Stimulated activated CD4-positive, alpha-beta T cell treated with anti-CD3 and anti-CD28 coated beads, Interleukin-15, amount 100 ng/mL, for 24 hours (primary cell): ENCODE measurements at regions not wholly inside any gene's neighbourhood (a gene's known extent, or its start where the extent isn't known, plus 50 kb on each side); places are given as distances from the start of the nearest gene placed in this dataset.
"Not testable (repeated sequence)": the region's sequence is repeated elsewhere in the genome, so short reads cannot be mapped to it uniquely, and the experiment has no call there.

Experiments used
- DNase-seq: peaks from one replicate; pipeline ENCODE4 v3.0.0-alpha.2; 2020

DNA sequence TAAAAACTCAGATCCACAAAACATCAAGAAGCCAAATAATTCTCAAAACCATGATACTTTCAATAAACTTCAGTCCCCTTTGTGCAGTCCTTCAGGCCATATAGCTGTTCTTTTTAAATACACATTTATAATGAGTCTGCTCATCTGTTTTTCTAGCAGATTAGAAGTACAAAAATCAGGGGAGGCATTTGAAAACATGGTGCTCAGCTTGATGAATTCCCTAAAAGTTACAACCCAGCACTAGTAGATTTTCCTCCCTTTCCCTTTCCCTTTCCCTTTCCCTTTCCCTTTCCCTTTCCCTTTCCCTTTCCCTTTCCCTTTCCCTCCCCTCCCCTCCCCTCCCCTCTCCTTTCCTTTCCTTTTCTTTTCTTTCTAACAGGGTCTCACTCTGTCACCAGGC lies 884.6 kb upstream of the AMELY start:
- no peak for DNase-seq

DNA sequence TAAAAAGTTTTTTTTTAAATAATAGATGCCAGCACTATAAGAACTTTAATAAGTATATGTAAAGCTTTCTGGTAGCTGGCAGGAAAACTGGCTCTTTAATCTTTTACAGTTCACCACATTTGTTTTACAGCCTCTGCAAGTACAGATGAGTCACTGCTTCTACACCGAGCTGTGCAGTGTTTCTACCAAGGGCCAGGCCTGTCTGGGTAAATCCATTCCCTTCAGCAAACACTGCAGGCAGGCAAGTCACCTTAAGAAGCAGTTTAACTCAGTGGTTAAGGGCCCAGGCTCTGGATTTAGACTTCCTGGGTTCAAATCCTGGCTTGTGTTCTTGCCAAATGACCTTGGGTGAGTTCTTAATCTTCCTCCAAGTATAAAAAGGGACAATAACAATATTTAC lies 882.9 kb upstream of the AMELY start:
- DNase-seq, result peak; percentile 9

DNA sequence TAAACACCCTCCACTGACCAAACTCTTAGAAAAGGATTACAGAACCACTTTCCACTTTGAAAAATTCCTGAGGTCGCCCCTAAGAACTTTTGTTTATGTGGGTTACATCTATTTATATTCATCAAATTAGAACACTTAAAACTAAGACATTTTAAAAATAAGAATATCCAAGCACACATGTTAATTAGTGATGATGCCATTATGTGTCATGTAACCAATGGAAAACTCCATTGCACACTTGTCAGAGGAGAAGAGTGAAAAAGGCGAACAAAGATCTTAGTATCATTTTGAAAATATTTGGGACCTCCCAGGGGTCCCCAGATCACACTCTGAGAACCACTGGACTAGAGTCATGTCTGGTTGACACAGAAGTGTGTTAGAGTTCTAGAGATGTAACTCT lies 882.4 kb upstream of the AMELY start:
- DNase-seq, result no peak

DNA sequence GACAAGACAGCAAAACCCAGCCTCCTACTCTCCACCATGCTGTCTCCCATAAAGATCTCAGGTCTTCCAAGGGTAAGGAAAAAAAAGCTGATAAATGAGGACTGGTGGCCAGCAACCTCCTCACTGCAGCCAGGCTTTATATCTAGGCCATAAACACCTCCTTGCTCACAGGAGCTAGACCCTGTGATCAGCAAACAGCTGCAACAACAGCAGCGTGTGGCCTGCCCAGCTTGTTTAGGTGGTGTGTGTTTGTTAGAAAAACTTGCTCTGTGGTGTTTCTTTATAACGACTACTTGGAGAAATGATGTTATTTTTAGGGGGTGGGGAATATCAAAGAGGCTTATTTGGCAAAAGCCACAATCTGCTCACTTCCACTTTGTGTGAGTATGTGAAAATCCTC lies 880.9 kb upstream of the AMELY start:
- DNase-seq, result no peak

DNA sequence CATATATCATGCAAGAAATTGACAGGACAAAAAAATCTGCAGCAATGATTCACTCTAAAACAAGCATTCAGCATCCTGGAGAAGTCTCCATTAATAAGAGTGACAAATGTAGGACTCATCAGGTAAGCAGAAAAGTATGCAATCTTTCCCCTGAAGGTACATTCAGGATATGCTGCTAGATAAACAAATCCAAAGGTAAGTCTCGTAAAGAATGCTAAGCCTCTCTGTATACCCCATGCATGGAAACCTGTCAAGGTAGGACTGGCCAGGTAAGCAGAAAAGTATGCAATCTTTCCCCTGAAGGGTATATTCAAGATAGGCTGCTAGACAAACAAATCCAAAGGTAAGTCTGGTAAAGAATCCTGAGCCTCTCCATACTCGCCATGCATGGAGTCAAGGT lies 869.9 kb upstream of the AMELY start:
- no peak for DNase-seq

DNA sequence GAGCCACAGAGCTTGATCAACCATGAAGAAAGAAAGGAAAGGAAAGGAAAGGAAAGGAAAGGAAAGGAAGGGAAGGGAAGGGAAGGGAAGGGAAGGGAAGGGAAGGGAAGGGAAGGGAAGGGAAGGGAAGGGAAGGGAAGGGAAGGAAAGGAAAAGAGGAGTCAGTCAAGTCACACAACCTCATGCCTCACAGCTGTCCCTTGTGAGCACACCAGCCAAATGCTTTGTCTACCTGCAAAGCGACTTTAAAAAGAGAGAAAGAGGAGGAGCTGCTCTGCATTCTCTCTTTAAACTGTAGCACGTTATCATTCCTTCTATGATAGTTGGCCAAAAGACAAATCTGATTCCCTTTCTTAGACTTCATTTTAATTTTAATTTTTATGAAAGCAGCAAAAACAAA lies 863.9 kb upstream of the AMELY start:
- DNase-seq, result not testable (repeated sequence)

DNA sequence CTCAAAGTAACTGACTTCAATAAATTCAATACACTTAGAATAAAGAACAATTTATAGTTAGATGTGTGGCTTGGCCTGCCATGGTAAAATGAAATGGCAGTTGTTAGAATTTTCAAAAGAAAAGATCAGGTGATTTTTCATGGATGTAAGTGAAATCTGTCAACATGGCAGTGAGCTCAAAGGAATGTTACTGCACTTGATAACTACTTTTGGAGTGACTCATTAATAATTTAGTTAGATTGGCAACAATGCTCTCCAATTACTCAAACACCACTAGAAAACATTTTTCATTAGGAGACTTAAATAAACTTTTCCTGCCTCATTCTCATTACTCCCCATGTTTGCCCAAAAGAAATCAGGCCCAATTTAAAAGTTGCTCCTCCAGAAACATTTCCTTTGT lies 860.2 kb upstream of the AMELY start:
- no peak for DNase-seq

DNA sequence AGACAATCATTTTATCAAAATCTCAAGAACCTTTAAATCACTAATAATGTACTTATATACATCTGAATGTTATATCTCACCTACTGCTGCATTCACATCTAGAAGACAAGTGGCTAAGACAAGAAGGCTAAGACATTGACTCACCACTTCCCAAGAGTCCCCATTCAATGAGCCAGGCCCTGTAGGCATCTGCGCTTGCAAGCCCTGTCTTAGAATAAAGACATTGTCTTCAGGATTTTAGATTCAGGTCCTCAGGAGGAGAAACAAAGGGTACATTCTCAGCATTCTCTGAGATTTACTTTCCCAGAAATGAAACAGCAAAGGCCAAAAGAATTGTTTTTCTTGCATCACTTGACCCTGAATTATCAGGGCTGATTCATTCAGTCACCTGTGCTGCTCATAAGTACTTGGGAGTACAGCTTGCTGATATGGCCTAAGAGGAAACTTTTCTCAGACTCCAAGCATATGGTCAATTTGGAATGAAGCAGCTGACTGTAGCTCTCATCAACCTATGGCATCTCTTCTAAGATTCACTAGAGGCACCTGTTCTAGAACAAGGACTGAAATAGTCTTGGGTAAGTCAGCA lies 858.3 kb upstream of the AMELY start:
- no peak for DNase-seq

DNA sequence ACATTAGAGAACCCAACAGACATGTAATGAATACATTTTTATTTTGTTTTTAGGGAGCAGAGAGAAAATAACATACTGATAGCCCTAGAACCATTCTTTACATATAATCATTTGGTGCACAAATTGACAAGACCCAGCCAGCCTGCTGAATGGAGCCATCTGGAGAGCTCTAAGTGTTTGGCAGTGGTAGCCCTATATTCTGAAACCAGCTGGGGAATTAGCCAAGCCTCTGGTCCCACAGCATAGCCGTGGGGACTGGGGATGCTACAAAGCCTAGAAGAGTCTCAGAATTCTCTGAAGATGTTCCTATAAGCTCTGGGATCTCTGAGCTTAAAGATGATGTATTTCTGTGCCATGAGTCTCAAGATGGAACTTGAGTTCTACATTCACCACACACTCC lies 857.3 kb upstream of the AMELY start:
- DNase-seq, result no peak

DNA sequence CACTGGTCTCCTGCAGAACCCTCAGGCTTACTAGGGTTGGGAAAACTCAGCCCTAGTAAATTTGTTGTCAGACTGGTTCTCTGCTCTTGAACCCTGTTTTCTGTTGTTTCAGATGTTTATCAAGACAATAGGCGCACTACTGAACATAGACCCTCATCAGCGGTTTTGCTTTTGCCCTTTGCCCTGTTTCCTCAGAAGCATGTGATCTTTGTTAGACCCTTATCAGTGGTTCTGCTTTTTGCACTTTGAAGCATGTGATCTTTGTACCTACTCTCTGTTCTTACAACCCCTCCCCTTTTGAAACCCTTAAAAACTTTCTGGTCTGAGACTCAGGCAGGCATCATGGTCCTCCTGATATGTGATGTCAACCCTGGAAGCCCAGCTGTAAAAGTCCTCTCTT lies 842.2 kb upstream of the AMELY start:
- no peak for DNase-seq

DNA sequence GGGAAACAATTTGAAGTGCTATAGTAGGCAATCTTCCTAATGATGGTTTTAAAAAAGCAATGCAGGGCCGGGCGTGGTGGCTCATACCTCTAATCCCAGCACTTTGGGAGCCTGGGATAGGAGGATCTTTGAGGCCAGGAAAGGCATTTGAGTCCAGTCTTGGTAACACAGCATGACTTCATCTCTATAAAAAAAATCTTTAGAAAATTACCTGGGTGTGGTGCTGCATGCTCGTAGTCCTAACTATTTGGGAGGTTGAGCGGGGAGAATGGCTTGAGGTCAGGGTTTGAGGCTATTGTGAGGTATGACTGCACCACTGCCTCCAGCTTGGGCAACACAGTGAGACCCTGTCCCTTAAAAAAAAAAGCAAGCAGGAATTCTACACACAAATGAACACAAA lies 835.2 kb upstream of the AMELY start:
- DNase-seq, result no peak

DNA sequence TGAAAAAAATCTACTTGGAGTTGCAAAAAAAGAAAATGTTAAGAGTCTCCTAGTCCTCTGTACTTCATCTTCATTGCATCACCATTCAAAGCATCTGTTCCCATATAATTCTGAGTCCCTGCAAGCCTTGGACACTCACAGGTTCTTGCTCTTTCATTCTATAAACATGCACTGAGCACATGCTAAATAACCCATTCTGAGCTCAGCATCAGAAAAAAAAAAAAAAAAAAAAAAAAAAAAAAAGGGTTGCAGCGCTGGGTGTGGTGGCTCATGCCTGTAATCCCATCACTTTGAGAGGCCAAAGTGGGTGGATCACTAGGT lies 834.0 kb upstream of the AMELY start:
- no peak for DNase-seq

DNA sequence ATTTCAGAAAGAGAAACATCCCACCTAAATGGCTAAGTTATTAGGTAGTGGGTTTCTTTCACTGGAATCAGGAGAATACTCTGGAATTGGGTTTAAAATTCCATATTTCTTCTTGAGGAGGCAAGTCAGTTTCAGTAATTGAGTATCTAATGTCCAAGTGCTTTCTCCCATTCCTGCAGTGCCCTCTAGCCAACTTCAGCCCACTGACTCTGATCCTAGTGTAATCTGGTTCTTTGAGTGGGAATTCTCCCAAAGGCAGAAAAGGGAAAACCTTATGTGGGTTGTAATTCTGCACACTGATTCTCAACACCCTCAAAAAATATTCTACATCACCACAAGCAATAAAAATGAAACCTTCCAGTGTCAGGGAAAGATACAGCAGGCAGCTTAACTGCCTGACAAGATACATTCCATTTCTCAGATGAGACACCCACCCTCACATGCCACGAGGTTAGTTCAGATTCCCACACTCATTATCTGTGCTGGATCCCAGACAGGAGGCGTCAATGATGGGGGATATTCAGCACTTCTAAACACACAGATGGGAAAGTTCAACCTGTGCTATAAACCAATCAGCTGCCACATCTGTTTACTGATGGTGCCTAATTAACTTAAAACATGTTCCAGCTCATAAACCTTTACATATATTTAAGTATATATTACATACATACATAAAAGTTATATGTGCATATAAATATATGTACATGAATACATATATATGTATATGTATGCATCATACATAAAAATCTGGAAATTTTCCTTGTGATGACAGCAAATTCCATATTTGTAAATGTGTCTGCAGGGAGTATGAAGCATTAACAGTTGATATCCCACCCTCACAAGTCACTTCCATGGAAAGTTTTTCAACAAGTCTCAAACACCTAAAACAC lies 833.4 kb upstream of the AMELY start:
- no peak for DNase-seq

DNA sequence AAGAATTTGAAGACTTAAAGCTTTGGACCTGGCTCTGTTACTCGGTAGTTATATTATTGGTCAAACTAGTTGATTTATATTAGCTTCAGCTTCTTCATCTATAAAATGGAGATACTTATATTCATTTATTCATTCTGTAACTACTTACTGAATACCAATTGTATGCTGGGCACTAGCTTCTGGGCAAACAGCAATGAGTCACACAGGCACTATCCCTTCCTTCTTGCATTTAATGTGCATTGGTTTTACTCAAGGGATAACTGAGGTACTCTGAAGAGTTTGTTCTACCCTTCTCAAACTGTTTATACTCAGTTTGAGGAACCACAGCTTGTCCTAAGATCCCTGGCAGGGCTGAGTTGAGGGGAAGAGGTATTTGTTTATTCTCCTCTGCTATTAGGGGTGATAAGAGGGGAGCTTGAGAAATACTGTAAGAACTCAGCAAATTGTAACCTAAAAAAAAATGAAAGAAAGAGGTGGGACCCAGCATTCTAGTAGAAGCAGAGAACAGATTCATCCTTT lies 825.4 kb upstream of the AMELY start:
- no peak for DNase-seq

DNA sequence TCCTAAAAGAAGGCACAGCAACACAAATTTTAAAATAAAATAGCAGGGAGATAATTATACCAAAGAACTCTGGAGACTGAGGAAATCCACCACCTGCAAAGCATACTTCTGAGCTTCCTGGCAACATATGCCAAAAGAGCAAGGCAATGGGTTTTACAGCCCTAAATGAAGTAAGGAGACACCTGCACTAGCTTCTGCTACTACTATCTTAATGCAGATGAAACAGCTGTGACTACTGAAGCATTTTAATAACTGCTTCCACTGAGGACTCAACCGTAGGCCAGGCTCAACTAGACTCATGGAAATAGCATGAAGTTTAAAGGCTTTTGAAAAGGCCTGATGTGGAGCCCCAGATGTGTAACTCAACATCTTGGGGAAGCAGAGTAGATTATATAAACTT lies 820.1 kb upstream of the AMELY start:
- DNase-seq, result no peak

DNA sequence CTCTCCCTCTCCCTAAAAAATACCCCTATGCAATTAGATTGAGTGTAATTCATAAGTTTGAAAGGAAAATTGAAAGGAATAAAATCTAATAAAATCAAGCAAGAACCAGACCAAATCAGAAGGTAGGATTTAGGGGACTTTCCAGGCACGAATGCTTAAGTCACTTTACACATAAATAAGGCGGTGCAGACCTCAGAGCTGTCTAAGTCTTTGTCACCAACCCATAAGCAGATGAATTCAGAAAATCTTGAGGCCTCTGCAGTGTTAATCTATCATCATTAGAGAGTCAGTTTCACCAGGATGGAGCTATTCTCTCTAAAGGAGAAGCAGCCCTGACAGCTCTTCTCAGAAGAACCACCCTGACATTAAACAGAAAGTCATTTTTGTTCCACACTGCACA lies 819.1 kb upstream of the AMELY start:
- no peak for DNase-seq

DNA sequence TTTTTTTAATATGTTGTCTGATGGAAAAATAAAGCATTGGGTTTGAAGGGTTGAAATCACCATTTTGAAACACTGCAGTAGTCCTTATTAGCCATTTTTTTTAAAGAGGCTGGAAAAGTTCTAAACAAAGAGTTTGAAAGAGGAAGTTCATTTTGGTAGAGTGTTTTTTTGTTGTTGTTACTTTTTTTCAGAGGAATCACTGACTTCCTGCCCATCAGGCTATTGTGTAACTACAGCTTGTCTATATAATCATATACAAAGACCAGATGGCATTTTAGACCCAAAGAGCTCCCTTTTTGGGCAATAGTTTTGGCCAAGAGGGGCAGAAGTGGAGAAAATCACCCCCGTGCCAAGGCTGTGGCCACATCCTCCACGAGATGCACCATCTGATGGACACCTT lies 818.5 kb upstream of the AMELY start:
- no peak for DNase-seq

DNA sequence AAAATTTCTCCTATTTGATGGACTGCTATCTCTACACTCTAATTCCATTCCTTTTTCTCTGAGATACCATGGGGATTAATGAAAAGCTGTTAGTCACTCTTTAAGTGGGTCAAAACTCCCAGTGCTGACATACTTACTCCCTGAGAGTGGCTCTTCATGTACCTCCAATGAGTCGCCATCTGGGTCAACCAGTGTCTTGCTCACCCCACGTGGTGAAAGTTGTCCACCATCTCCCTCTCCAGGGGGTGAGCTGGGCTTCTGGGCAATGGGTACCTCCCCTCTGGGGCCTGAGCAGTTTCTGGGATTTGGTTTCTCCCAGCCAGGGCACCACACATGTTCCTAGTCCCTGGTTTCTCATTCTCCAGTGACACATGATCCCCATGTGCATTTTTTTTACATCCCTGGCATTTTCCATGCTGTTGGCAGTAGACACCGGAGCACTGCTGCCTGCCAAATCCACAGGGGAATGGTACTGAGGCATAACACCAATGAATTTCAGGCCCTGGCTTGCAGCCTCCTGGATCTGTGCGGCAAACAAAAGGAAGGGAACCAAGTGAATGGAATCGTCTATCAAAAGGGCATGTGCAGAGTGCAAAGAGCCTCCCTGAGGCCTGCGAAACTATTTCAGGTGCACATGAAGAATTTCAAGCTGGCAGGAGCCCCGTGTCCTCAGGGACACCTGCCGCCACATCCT lies 817.9 kb upstream of the AMELY start:
- DNase-seq, result peak; percentile 9

DNA sequence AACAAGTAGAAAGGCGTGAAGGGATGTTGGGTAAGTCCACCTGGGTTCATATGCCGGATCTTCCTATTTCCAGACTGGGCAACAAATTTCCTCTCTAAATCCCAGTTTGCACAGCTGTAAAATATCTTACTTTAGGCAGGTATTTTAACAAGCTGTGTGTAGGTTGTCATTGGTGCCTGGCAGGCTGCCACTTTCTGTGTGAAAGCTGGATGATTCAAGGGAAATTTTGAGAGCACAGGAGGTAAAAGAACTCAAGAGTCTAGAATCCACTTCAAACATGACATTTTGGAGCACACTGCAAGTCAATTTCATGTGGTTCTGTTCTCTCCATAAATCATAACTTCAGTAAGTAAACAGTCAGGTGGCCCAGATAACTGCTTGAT lies 817.4 kb upstream of the AMELY start:
- DNase-seq, result peak; percentile 35

DNA sequence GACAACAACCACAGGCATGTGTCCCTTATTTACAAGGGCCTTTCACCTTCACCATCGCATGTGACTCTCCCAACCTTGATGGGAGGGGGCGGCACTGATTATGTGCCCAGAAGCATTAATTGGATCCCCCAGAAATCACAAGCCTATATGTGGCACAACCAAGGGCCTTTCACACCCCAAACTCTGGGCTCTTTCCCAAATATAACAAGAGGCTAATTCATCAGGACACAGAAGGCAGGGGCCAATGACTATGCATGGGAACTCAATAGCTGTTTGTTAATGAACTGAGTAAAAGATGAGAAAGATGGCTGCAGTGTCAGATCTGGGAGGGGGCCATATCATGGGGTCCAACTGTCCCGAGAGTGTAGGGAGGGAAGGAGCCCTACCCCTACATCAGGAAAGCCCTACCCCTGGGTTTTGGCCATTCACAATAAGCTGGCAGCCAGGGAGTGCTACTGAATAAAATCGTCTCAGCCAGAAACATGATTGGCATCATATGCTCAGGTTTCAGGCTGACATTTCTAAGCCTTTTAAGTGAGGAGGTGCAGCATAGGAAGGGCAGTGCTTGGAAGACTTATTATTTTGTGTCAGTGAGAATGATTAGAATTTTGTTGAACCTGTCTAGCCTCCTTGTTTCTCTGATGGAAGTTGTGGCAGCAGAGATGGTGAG lies 814.4 kb upstream of the AMELY start:
- no peak for DNase-seq

DNA sequence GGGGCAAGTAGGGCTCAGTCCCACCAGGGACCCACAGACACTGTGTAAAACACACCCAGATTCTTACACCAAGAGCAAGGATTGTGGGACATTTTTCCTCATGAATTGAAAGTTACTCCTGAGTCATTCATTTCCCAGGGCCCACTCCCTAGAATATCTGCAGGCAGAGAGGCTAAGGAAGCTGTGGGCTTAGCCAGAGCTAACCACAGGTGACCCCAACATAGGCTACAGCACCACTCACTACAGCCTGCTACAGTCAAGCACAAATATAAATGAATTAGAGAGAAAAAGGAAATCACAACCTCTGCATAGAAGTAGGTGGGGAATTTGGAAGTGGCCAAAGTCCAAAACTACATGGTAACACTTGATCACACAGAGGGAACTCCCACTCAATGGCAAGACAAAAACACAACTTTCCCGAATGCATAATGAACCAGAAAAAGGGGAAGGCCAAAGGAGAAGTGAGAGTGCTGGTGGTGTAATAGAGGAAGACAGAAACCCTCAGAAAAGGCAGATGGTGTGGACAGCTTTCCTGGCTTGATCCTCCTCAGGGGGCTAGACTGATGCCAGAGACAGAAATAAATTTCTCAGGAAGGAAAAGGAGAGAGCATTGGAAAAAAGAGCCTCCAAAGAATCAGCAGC lies 812.6 kb upstream of the AMELY start:
- DNase-seq, result no peak

DNA sequence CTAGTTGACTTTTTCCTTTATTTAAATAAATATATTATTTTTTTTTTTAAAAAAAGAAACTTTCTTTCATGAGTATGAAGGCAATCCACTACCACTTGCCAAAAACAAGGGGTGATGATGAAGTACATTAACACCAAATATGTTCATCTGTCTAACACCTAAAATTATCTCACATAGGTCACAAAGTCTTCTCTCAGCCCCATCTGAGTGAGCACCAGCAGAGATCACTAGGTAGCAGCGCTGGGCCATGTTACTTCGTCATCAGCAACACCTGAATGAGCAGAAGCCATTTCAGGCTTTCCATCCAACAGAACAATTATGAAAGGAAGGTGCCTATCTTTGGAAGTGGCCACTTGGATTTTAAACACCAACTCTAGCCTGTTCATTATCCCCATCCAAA lies 811.6 kb upstream of the AMELY start:
- no peak for DNase-seq

DNA sequence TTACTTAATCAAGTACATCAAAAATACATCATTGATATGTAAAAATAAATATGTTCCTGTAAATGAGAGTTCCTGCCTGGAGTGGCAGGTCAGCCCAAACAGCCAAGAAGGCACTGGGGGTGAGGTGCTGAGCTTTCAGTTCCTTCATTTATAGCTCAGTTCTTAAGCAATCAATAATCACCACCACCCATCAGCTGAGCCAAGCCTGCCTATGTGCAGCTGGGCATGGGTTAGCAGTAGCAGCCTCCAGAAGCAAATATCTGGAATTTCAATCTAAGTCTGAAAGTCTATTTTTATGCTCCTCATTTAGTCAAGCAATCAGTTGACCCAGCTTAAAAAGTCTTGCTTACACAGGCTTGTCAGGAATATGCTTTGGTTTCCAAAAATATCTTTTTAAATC lies 811.0 kb upstream of the AMELY start:
- DNase-seq, result no peak
